ENCODE measurements at regions not wholly inside any gene's neighbourhood (a gene's known extent, or its start where the extent isn't known, plus 50 kb on each side); places are given as distances from the start of the nearest gene placed in this dataset.

DNA sequence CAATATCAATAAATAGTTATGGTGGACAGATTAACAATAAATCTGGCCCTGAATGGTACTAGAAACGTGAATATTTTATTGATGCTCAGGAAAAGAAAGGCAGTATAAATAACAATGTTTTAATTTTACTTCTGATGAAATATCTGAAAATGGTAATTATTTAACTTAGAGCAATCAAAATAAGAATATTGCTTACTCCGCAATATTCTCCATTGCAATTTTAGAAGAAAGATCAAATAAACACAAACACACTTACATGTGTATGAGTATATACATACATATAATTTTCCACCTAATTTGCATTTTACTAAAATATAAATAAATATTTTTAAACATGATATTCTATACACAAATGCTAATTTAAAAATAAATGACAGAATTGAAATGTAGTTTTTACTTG is 1130.5 kb downstream of the NCAM2 start:
- H3K36me3 ChIP-seq (ENCODE audit: insufficient read depth, low read length) = no peaks in the 10 kb centered on the region
- no peak overlapping the region for H3K27ac ChIP-seq (ENCODE audit: low read length)
- no peak overlapping the region for H3K9ac ChIP-seq (ENCODE audit: low read length)
- no peak overlapping the region for H2AFZ ChIP-seq (ENCODE audit: low read length)
- no peaks in the 10 kb centered on the region for H3K27me3 ChIP-seq (ENCODE audit: low read length)
- H3K79me2 ChIP-seq (ENCODE audit: low read length) = no peaks in the 10 kb centered on the region
- no peaks in the 10 kb centered on the region for H4K20me1 ChIP-seq (ENCODE audit: insufficient read depth, low read depth, low read length)
- H3K4me3 ChIP-seq (ENCODE audit: low read length) = no peak overlapping the region
- DNase-seq = no peak
- no peaks in the 10 kb centered on the region for H3K9me2 ChIP-seq (replicated peaks; ENCODE audit: insufficient read depth, low read length)
- H3K9me3 ChIP-seq (ENCODE audit: low read length) = peaks cover 28% of the 10 kb centered on the region
- H3K4me1 ChIP-seq (ENCODE audit: low read length) = no peaks in the 10 kb centered on the region
- no peak overlapping the region for H3K4me2 ChIP-seq (ENCODE audit: low read depth, low read length, poor library complexity, severe bottlenecking)

DNA sequence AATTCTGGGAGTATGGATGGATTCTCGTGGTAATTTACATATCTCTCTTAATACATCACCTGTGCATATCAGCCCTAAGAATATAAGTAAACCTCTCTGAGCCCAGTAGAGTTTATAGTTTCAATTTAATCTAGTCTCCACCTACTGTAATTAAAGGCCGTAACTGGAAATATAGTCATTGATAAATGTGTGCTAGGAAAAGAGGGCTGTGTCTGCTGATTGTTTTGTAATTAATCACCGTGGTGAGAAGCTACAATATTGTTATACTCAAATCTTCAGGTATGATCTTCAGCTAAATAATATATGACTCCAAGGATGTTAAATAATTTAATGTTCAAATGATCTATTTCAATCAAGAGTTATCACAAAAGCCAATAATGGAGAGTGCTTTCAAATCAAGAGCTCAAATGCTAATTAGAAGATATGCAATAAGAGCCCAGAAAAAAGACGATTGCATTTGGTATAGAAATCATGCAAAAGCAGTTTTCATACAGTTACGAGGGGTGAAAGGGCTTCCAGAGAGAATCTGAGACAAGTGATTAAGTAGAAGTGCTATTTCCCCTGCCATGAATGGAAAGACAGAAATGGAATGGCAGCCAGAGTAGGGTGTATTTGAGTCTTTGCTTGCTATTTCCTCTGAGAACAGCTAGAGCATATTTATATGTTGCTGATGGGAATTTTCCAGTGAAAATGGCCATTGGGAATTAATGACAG is 1134.3 kb downstream of the NCAM2 start:
- H3K27ac ChIP-seq (ENCODE audit: low read length) = no peak overlapping the region
- H3K9me3 ChIP-seq (ENCODE audit: low read length) = peaks cover 41% of the 10 kb centered on the region
- H3K4me2 ChIP-seq (ENCODE audit: low read depth, low read length, poor library complexity, severe bottlenecking) = no peak overlapping the region
- H3K36me3 ChIP-seq (ENCODE audit: insufficient read depth, low read length) = no peaks in the 10 kb centered on the region
- H2AFZ ChIP-seq (ENCODE audit: low read length) = no peak overlapping the region
- no peak overlapping the region for H3K9ac ChIP-seq (ENCODE audit: low read length)
- H3K79me2 ChIP-seq (ENCODE audit: low read length) = no peaks in the 10 kb centered on the region
- no peaks in the 10 kb centered on the region for H4K20me1 ChIP-seq (ENCODE audit: insufficient read depth, low read depth, low read length)
- no peaks in the 10 kb centered on the region for H3K27me3 ChIP-seq (ENCODE audit: low read length)
- H3K4me1 ChIP-seq (ENCODE audit: low read length) = no peaks in the 10 kb centered on the region
- H3K9me2 ChIP-seq (replicated peaks; ENCODE audit: insufficient read depth, low read length) = no peaks in the 10 kb centered on the region
- DNase-seq = no peak
- H3K4me3 ChIP-seq (ENCODE audit: low read length) = no peak overlapping the region

DNA sequence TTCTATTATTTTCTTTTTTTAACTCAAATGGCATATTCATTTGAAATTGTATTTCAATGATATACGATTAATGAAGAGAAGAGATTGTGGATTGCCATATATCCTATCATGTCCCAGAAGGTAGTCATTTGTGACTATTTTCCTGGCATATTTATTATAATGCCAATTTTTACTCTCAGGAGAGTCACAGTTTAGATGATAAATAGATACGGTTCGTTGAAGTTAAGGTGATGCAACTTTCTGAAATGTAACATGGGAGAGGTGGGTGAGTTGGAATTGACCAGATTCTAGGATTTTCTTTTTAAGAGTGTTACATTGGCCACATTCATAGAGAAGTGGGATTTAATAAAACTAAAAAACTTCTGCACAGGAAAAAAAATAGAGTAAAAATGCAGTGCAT is 1138.5 kb downstream of the NCAM2 start:
- H3K27ac ChIP-seq (ENCODE audit: low read length) = no peak overlapping the region

DNA sequence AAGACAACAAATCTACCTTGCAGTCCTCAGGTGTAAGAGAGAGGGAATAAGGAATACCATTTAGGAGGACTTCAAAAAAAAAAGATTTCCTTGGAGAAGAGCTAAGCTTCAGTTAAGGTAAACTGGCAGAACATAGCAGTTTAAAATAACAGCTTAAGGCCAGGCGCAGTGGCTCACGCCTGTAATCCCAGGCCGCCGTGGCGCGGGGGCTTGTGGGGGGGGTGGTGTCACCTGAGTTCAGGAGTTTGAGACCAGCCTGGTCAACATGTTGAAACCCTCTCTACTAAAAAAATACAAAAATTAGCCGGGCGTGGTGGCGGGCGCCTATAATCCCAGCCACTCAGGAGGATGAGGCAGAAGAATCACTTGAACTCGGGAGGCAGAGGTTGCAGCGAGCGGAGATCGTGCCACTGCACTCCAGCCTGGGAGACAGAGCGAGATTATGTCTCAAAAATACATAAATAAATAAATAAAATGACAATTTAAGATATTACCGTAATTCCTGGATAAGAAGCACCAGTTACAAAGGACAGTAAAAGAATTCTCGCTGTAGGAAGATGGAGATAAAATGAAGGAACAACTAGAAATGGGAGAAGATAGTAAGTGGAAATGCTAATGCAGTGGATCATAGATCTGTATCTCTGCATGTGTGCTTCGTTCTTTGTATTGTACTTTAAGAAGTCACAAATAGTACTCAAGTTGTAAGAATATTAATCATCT is 1140.2 kb downstream of the NCAM2 start:
- Histone ChIP-seq H3K27me3 (ENCODE audit: low read length) (no peaks in the 10 kb centered on the region), H3K9me3 (ENCODE audit: low read length) (peaks cover 39% of the 10 kb centered on the region), H3K4me3 (ENCODE audit: low read length) (no peak overlapping the region), H3K79me2 (ENCODE audit: low read length) (no peaks in the 10 kb centered on the region), H3K27ac (ENCODE audit: low read length) (no peak overlapping the region), H2AFZ (ENCODE audit: low read length) (no peak overlapping the region), H3K9me2 (replicated peaks; ENCODE audit: insufficient read depth, low read length) (no peaks in the 10 kb centered on the region), H3K4me2 (ENCODE audit: low read depth, low read length, poor library complexity, severe bottlenecking) (no peak overlapping the region), H3K4me1 (ENCODE audit: low read length) (no peaks in the 10 kb centered on the region), H4K20me1 (ENCODE audit: insufficient read depth, low read depth, low read length) (no peaks in the 10 kb centered on the region), H3K36me3 (ENCODE audit: insufficient read depth, low read length) (no peaks in the 10 kb centered on the region), H3K9ac (ENCODE audit: low read length) (no peak overlapping the region)
- DNase-seq = no peak

More for the DNA sequence above, 1138.5 kb downstream of the NCAM2 start:
- no peaks in the 10 kb centered on the region for H3K36me3 ChIP-seq (ENCODE audit: insufficient read depth, low read length)
- H3K4me2 ChIP-seq (ENCODE audit: low read depth, low read length, poor library complexity, severe bottlenecking) = no peak overlapping the region
- H3K27me3 ChIP-seq (ENCODE audit: low read length) = no peaks in the 10 kb centered on the region
- H3K4me3 ChIP-seq (ENCODE audit: low read length) = no peak overlapping the region
- DNase-seq = no peak
- H3K9me3 ChIP-seq (ENCODE audit: low read length) = peaks cover 42% of the 10 kb centered on the region
- H3K9ac ChIP-seq (ENCODE audit: low read length) = no peak overlapping the region
- no peaks in the 10 kb centered on the region for H3K79me2 ChIP-seq (ENCODE audit: low read length)
- no peaks in the 10 kb centered on the region for H3K9me2 ChIP-seq (replicated peaks; ENCODE audit: insufficient read depth, low read length)
- H3K4me1 ChIP-seq (ENCODE audit: low read length) = no peaks in the 10 kb centered on the region
- H4K20me1 ChIP-seq (ENCODE audit: insufficient read depth, low read depth, low read length) = no peaks in the 10 kb centered on the region
- no peak overlapping the region for H2AFZ ChIP-seq (ENCODE audit: low read length)

DNA sequence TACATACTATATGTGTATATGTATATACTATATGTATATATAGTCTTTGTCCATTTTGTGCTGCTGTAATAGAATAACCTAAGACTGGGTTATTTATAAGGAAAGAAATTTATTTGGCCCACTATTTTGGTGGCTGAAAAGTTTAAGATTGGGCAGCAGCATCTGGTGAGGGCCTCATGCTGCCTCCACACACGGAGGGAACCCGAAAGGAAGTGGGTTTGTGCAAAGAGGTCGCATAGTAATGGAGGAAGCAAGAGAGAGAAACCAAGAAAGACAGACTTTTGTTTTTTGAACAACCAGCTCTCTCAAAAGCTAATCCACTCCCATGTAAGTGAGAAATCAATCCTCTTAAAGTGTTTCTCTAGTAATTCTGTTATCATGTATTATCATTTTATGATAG is 1147.3 kb downstream of the NCAM2 start:
- Histone ChIP-seq H3K9me3 (ENCODE audit: low read length) (peaks cover 17% of the 10 kb centered on the region), H3K27ac (ENCODE audit: low read length) (no peak overlapping the region), H3K9me2 (replicated peaks; ENCODE audit: insufficient read depth, low read length) (no peaks in the 10 kb centered on the region), H3K4me3 (ENCODE audit: low read length) (no peak overlapping the region), H4K20me1 (ENCODE audit: insufficient read depth, low read depth, low read length) (no peaks in the 10 kb centered on the region), H3K27me3 (ENCODE audit: low read length) (no peaks in the 10 kb centered on the region), H3K79me2 (ENCODE audit: low read length) (no peaks in the 10 kb centered on the region), H3K4me2 (ENCODE audit: low read depth, low read length, poor library complexity, severe bottlenecking) (no peak overlapping the region), H2AFZ (ENCODE audit: low read length) (no peak overlapping the region), H3K36me3 (ENCODE audit: insufficient read depth, low read length) (no peaks in the 10 kb centered on the region), H3K4me1 (ENCODE audit: low read length) (no peaks in the 10 kb centered on the region), H3K9ac (ENCODE audit: low read length) (no peak overlapping the region)
- DNase-seq = no peak

DNA sequence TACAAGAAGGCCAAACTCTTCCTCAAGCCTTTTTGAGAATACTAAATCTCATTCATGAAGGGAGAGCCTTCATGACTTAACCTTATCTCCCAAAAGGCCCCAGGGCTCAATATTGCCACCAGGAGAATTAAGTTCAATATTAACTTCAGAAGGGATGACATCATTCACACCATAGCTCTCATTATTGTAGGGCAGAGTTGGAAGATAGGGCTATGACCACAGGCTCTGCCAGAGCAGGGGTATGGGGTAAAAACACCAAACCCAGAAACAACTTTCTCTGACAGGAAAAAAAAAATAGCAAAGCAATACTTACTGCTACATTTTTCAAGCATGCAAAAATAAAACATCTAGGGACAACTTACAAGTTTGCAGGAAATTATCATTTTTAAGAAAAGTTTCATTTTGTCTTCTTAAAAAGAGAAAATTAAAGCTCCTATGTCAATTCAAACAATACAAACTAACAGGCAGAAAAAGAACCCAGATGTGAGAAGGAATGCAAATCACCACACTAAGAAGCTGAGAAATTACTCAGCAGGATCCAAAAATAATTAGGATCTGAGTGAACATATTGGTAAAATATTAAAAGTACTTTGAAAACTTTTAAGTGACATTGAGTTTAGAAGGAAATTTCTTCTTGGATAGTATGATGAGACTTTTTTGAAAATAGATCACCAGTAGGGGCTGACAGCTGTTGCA is 1156.5 kb downstream of the NCAM2 start:
- Histone ChIP-seq H2AFZ (ENCODE audit: low read length) (no peak overlapping the region), H3K9ac (ENCODE audit: low read length) (no peak overlapping the region), H3K4me3 (ENCODE audit: low read length) (no peak overlapping the region), H3K27me3 (ENCODE audit: low read length) (no peaks in the 10 kb centered on the region), H3K27ac (ENCODE audit: low read length) (no peak overlapping the region), H3K9me2 (replicated peaks; ENCODE audit: insufficient read depth, low read length) (no peaks in the 10 kb centered on the region), H3K4me2 (ENCODE audit: low read depth, low read length, poor library complexity, severe bottlenecking) (no peak overlapping the region), H3K4me1 (ENCODE audit: low read length) (no peaks in the 10 kb centered on the region), H3K9me3 (ENCODE audit: low read length) (peaks cover 40% of the 10 kb centered on the region), H4K20me1 (ENCODE audit: insufficient read depth, low read depth, low read length) (no peaks in the 10 kb centered on the region), H3K79me2 (ENCODE audit: low read length) (no peaks in the 10 kb centered on the region), H3K36me3 (ENCODE audit: insufficient read depth, low read length) (no peaks in the 10 kb centered on the region)
- no peak for DNase-seq

DNA sequence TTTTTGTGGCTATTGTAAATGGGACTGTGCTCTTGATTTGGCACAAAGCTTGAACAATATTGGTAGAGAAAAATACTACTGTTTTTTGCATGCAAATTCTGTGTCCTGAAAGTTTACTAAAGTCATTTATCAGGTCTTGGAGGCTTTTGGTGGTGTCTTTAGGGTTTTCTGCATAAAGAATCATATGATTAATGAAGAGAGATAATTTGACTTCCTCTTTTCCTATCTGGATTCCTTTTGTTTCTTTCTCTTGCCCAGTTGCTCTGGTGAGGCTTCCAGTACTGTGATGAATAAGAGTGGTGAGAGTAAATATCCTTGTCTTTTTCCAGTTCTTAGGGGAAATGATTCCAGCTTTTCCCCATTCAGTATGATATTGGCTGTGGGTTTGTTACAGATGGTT is 1166.7 kb downstream of the NCAM2 start:
- Histone ChIP-seq H3K4me3 (ENCODE audit: low read length) (no peak overlapping the region), H3K79me2 (ENCODE audit: low read length) (no peaks in the 10 kb centered on the region), H3K9ac (ENCODE audit: low read length) (no peak overlapping the region), H3K4me2 (ENCODE audit: low read depth, low read length, poor library complexity, severe bottlenecking) (no peak overlapping the region), H2AFZ (ENCODE audit: low read length) (no peak overlapping the region), H3K9me3 (ENCODE audit: low read length) (peaks cover 16% of the 10 kb centered on the region), H3K4me1 (ENCODE audit: low read length) (no peaks in the 10 kb centered on the region), H3K27me3 (ENCODE audit: low read length) (no peaks in the 10 kb centered on the region), H3K27ac (ENCODE audit: low read length) (no peak overlapping the region), H3K36me3 (ENCODE audit: insufficient read depth, low read length) (no peaks in the 10 kb centered on the region), H4K20me1 (ENCODE audit: insufficient read depth, low read depth, low read length) (no peaks in the 10 kb centered on the region), H3K9me2 (replicated peaks; ENCODE audit: insufficient read depth, low read length) (no peaks in the 10 kb centered on the region)
- DNase-seq = no peak

DNA sequence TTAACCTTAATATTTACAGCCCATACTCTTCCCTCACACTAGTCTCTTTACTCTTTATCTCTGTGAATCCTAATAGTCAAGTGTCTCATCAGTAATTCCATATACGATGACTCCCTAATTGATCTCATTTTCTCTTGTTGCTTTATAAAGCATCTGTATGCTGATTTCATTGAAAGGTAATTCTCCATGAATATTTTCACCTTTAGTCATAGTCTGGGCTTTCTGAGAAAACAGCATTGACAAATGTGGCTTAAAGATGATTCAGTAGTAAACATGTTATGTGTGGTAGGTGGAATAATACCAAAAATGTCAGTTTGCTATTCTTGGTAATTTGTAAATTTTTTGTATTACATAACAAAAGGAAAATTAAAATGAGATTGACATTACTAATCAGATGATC is 1176.5 kb downstream of the NCAM2 start:
- Histone ChIP-seq H3K9me3 (ENCODE audit: low read length) (peaks cover 61% of the 10 kb centered on the region), H3K27ac (ENCODE audit: low read length) (no peak overlapping the region), H3K9me2 (replicated peaks; ENCODE audit: insufficient read depth, low read length) (no peaks in the 10 kb centered on the region), H3K4me1 (ENCODE audit: low read length) (no peaks in the 10 kb centered on the region), H3K36me3 (ENCODE audit: insufficient read depth, low read length) (no peaks in the 10 kb centered on the region), H3K4me3 (ENCODE audit: low read length) (no peak overlapping the region), H3K9ac (ENCODE audit: low read length) (no peak overlapping the region), H2AFZ (ENCODE audit: low read length) (no peak overlapping the region), H4K20me1 (ENCODE audit: insufficient read depth, low read depth, low read length) (no peaks in the 10 kb centered on the region), H3K4me2 (ENCODE audit: low read depth, low read length, poor library complexity, severe bottlenecking) (no peak overlapping the region), H3K27me3 (ENCODE audit: low read length) (no peaks in the 10 kb centered on the region), H3K79me2 (ENCODE audit: low read length) (no peaks in the 10 kb centered on the region)
- DNase-seq = no peak

Data from Karpas-422 (cell line).